Putamen (tissue), 1 donor: ENCODE measurements at regions not wholly inside any gene's neighbourhood (a gene's known extent, or its start where the extent isn't known, plus 50 kb on each side); places are given as distances from the start of the nearest gene placed in this dataset.
"Not testable (repeated sequence)": the region's sequence is repeated elsewhere in the genome, so short reads cannot be mapped to it uniquely, and the experiment has no call there.

Experiments used
- DNase-seq: peaks from one replicate; pipeline ENCODE4 v3.0.0-alpha.2; 2016; ENCODE audit warnings: low spot score

DNA sequence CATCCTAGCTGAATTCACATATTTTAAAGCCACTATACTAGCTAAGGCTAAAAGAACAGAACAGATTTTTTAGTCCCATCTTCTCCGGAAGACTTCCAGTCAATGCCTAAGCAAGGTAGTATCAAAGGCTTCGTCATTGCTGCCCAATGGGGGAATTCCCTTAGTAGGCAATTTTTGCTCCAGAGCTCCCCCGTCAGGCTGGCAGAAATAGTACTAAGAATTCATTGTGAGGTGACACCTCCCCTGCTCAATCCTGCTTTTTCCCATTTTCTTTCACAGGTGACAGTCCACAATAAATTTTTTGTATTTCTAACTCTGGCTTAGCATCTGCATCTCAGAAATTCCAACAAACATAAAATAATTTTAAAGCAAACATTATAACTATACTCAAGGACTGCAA lies 52.8 kb upstream of the SRSF6 start:
- DNase-seq: no peak

GRCh38 chr20:43400882-43401281 lies 56.8 kb upstream of the SRSF6 start:
- not testable (repeated sequence) for DNase-seq

DNA sequence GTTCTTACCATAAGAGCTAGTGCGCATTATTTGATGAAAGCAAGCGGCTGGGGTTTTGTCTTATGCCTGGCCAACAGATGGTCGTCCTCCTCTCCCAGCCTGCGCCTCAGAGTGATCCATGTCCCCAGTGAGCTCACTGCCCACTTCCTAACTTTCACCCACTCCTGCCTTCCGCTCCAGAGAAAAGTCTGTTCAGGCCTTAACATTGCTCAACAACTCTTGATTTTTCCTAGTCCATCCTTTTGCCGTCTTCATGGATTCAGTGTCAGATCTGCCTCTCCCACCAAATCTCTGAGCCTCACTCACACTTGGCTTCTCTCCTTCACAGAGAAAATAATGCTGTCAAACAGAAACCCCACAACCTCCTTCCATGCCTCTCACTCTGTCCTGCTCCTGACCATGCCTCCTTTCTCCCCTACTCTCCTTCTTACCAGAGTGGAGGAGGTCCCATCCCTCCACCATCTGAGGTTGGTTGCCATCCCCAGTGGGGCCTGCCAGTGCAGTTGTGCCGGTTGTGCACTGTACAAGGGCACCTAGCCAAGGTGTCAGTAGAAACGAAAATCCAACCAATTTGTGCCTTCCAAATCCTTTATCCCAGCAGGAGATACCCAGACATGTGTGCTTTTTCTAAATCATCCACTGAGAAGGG lies 58.9 kb upstream of the SRSF6 start:
- DNase-seq: no peak

DNA sequence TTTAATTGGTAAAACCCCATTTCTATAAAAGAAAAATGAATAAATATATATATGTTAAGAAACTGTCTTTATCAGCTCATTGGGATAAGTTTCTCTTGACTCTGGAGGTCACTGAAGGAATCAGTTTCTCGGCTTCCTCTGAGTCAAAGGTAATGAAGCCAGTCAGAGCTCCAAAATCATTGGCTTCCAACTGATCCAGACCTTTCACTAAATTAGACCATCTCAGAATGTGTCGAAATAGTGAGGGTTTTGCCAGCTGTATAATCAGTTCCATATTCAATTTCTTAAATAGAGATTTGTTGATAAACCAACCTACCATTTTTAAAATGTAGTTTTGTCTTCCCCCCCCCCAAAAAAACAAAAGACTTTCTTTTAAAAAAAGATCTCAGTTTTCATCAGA lies 60.5 kb upstream of the SRSF6 start:
- DNase-seq: no peak

GRCh38 chr20:43393052-43393451 lies 64.6 kb upstream of the SRSF6 start:
- DNase-seq: no peak

DNA sequence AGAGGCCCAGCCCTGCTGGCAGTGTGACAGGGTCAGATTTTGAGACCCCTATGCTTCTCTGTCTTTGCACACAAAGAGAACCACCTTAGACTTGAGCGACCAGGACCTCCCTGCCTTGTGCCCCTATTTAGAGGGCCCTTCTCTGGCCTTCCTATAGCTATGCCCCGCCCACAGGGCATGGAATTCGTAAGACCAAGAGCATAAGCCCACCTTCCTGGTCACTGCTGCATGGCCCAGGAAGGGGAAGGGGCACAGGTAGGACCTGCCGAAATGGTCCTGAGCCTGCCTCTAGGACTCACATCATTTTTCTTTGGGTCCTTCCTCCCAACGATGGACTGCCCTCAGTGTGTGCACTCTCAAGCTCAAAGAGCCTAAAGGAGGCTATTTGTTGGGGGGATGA lies 65.1 kb upstream of the SRSF6 start:
- DNase-seq: no peak

- DNase-seq: no peak
Observed at GRCh38 chr20:43389839-43390626, 67.7 kb upstream of the SRSF6 start.

GRCh38 chr20:43389211-43389610 lies 68.5 kb upstream of the SRSF6 start:
- DNase-seq: no peak

DNA sequence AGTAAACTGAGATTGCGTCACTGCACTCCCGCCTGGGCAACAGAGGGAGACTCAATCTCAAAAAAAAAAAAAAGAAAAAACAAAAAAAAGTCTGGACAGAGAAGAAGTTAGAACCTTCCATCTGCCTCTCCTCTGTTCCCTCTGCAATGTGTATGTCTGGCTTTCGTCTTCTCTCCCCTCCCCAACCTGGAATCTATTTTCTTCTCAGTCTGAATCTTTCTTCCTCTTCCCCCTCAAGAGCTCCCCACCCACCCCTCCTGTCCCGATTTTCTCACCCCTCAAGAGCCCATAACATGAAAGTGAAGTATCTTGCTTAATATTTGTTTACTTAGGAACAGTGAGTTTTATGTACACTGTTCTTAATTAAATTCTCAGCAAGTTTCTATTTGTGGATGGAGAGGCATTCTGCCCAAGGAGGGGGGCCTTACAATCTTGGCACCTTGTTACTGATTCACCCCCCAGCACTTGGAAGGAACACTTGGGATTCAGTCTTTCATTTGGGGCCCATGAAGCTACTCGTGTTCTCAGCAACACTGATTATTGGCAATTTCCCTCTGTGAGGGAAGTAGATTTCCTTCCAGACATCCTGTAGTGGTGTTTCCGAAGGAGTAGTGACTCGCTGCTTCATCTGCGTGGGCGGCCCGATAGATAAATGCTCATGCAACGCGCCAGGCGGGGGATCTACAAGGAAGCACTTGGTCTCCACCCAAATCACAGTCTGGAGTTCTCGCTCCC lies 69.3 kb upstream of the SRSF6 start:
- no peak for DNase-seq

DNA sequence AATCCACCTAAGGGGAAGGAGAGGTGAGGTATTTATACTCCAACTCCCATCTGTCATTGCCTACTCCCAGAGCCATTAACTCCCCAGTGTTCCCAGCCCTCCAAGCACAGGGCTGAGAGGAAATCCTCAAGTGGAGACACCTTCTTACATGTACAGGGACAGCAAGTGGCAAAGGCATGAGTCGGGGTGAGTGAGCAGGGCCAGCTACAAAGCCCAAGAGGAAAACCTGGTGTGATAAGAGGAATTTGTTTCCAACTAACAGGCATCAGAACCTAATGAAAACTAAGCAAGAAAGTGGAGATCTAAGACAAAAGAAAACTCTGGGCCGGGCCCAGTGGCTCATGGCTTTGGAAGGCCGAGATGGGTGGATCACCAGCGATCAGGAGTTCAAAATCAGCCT lies 70.0 kb upstream of the SRSF6 start:
- DNase-seq: no peak

- DNase-seq: no peak
Observed at GRCh38 chr20:43386878-43387277, 70.8 kb upstream of the SRSF6 start.

DNA sequence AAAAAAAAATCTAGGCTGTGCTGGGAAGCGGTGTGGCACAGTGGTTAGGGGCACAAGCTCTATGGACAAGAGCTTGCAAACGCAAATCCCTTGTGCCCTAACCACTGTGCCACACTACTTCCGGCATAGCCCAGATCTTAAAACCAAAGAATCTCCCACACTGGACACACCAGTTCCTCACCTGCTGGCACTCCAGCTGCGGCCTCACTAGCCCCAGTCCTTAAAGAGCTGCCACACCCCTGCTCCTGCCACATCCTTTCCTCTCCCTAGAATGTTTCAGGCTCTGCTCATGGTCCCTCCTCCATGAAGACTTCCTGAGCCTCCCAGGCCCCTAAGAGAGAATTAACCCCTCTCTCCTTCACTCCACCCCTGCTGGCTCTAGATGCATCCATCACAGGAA lies 71.8 kb upstream of the SRSF6 start:
- DNase-seq: no peak

DNA sequence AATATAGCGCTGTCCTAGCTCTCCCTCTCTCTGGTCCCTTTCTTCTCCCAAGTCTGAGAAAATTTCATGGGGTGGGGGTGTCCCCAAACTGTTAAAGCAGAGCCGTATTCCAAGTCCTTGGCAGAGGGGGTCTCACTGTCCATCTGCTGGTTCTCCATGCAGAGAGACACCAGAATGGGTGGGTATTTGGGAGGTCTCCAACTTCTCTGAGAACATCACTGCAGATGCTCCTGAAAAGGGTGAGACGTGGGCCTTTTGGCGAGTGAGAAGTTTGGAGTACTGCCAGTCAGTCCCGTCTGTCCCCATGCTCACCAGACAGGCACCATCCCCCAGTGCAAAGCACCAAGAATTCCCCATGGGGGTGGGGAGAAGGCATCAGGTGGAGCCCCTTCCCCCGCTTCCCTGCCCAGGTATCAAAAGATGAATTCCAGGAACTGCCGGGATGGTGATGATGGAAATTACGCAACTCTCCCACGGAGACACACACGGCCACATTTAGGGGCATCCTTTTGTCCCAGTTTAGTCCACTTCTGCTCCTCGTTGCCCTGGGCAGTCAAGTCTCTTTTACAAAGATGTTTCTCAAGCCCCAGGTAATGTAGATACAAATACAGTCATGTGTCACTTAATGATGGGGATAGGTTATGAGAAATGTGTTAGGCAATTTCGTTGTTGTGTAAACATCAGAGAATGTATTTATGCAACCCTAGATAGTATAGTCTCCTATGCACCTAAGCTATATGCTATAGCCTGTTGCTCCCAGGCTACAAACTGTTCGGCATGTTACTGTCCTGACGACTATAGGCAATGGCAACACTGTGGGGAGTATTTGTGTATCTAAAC lies 73.4 kb upstream of the SRSF6 start:
- no peak for DNase-seq

DNA sequence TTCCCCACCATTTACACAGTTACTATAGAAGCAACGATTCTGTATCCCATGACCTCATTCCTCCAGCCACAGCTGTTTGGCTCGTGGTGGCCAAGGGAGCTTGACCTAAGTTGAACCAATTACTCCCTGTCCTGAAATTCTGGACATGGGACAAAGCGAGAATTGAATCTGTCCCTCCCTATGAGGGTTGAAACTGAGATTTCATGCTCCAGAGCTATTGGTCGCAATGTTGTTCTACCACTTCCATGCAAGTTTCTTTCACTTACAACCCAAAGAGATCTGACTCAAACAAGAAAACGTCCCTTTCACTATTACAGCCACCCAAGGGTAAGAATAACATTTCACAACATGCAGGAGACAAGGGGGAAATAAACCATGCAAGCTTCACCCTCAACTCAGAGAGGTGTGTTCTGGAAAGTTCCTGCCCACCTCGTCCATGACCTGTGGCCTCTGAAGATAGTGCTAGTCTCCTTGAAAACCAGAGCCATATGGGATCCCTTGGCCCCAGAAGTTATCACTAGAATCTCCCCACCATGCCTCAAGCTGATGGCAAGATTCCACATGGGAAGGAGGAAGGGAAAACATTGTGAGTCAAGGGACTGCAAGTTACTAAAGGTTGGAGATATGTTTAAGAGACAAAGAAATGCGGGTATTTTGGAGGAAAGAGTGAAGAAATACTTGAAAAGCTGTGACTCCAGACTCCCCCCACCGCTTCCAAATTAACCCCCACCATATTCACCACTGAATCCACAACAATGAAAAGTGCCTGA lies 74.5 kb upstream of the SRSF6 start:
- no peak for DNase-seq

- DNase-seq: not testable (repeated sequence)
Observed at GRCh38 chr20:43382135-43382534, 75.6 kb upstream of the SRSF6 start.

DNA sequence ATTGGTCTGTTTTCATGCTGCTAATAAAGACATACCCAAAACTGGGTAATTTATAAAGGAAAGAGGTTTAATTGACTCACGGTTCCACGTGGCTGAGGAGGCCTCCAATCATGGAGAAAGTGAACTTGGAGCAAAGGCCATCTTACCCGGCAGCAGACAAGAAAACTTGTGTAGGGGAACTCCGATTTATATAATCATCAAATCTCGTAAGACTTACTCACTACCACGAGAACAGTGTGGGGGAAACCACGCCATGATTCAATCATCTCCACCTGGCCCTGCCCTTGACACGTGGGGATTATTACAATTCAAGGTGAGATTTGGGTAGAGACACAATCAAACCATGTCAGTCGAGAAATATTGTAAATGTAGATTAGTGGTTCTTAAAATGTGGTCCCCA lies 76.2 kb upstream of the SRSF6 start:
- not testable (repeated sequence) for DNase-seq

DNA sequence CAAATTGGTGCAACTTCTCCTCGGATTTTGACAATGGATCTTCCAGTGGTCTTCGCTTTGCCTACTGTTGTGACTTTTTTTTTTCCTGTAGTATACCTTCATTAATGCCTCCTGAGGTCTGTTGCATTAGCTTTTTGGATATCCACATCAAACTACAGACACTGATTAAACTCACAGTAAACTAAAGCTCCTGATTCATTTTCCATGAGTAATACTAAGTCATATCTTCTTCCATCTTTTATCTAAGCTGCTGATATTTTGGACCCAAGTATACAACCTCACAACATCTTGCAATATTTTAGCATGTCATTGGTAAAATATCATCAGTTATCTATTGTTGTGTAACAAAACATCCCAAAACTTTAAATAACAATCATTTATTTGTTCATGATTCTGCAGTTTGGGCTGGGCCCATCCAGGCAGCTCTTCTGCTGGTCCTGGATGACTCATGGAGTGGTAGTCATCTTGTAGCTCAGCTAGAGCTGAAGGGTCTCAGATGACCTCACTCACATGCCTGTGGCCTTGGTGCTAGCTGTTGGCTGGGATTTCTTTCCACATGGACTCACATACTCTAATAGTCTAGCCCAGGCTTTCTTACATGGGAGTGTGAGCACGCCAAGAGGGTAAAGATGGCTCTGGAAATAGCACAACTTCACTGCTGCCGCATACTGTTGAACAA lies 78.3 kb upstream of the SRSF6 start:
- no peak for DNase-seq

DNA sequence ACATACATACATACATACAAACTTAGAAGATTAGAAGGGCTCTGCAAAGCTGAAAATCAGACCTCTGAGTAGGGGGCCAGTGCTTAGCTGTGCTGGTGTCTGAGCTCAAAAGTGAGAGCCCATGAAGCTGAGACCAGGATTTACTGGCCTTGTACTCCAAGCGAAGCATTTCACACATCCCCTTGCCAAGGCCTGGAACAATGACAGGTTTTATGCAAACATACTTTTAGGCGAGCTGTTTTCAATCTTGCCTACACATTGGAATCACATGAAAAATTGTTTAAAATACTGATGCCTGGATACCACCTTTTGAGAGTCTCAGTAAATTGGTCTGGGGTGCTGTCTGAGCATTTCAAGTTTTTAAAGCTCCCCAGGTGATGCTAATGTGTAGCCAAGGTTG lies 80.9 kb upstream of the SRSF6 start:
- no peak for DNase-seq

- DNase-seq: no peak
Observed at GRCh38 chr20:43375591-43375990, 82.1 kb upstream of the SRSF6 start.

- no peak for DNase-seq
Observed at GRCh38 chr20:43372051-43372450, 85.6 kb upstream of the SRSF6 start.

DNA sequence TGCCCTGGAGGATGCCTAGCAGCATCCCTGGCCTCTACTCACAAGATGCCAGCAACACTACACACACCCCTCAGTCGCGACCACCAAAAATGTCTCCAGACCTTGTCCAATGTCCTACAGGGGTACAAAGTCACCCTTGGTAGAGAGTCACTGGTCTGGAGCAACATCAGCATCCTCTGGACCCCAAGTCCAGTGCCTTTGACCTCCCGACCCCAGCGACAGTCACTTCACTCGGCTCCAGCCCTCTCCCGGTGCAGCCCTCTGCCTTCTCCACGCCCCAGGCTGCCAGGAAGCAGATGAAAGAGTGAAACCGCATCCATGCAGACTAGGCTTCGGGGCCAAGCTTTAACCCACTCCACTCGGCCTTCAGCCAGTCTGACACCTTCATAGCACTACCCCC lies 92.0 kb upstream of the SRSF6 start:
- DNase-seq: no peak
